ENCODE measurements at regions not wholly inside any gene's neighbourhood (a gene's known extent, or its start where the extent isn't known, plus 50 kb on each side); places are given as distances from the start of the nearest gene placed in this dataset.

DNA sequence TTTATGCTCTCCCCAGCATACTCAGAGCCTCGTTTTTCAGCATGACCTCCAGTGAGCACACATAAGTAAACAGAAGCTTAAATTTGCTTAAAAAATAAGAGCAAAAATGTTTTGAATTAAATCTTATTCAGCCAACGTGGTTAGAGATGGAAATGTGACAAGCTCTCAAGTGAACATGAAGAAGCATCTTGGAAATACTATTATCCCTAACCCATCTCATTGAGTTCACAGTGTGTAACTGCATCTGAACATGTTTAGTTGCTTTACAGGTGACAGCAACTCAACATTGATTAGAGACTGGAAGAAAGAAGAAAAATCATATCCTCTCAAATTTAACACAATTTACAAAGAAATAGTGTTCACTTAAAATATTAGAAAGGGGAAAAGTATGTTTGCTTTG is 1785.1 kb downstream of the MAT2B start:
- DNase-seq (ENCODE audit: low spot score) = no peak

DNA sequence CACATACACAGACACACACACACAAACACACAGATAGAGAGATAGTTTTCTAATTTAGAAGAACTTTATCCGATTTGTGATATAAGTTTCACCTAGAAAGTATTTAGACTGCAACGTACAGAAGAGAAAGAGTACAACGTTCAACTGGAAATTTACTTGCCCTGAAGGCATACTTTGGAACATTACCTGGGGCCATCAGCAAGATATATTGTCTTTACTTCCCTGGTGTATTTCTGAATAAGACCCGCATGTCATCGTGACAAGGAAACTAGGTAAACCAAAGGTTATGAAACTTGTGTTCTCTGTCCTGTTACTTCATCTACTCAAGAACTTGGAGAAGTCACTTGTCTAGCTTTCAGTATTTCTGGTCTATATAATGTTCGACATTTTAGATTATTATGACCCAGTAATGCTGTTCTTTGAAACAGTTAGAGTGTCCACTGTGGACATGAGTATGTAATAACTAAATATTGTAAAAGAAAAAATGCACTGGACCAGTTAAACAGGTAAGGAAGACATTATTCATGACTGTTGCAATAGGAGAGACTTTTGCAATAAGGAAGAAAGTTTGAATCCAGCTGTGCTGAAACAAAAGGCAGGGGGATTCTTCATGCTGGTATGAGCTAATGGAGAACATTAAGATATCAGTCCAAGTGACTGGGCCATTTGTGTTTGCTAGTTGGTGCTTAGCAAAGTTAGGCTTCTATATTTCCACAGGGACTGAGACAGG is 1791.1 kb downstream of the MAT2B start:
- no peak for DNase-seq (ENCODE audit: low spot score)

DNA sequence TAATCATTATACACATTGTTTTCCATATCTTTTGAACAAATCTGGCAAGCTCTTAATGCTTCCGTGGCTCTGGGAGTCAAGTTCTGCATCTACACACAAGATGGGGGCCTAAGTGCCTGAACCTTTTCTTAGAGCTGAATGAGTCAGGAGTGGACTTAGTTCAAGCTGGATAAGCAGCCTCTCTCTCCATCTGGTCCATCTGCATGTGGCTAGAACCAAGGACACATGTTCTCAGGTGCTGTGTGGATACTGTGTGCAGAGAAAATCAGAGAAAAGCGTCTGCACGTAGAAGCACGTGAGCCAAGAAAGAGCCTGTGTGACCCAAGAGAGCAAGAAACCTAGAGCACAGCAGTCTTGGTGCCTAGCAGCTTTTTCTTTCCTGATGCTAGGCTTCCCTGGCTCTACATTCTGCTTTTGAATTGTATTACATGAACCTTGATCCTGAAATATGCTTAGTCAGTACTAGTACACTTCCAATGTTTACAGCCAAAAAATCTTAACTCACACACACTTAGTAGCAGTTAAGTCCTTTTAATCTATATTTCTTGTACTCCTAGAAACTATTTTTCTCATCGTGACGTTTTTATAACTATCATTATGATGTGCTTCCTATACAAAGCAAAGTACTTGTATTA is 1798.9 kb downstream of the MAT2B start:
- DNase-seq (ENCODE audit: low spot score) = no peak

DNA sequence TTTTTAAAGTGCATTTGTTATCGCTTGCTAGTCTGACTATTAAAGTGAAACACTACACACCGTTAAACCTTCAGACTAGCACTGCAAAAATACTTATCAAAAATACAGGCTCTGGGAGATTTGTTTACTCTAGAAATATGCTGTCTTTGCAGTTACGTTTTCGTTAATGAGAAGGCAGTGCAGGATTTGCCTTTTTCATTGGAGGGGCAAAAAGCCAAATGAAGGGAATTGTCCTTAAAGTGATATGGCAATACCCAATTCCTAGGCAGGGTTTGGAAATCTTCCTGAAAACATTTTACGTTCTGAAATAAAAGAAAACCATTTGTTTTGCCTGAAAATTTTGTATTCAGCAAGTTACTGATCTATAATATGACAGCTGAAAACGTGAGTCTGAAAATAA is 1800.2 kb downstream of the MAT2B start:
- no peak for DNase-seq (ENCODE audit: low spot score)

DNA sequence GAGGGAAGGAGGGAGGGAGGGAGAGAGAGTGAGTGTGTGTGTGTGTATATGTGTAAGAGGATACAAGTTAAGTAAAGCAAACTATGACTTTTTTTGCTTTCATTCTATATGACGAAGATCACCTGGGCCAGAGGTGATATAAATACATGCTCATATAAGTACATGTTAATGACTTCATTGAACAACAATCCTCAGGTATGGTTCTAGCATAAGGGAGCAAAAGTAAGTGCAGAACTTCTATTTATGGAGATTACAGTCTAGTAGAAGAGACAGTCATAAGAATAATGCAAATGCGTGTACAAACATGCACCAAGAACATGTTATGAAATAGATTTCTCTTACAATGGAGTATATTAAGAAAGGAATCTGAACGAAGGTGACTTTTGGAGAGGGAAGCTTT is 1804.0 kb downstream of the MAT2B start:
- no peak for DNase-seq (ENCODE audit: low spot score)

DNA sequence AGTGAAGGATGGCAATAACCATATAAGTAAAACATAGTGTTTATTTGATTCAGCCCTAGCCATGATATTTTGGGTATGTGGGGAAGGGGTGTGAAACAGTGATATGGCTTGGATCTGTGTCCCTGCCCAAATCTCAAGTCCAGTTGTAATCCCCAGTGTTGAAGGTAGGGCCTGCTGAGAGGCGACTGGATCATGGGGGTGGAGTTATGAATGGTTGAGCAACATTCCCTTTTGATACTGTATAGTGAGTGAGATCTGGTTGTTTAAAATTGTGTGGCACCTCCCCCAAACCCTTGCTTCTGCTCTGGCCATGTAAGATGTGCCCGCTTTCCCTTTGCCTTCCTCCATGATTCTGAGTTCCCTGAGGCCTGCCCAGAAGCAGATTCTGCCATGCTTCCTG is 1804.6 kb downstream of the MAT2B start:
- no peak for DNase-seq (ENCODE audit: low spot score)

DNA sequence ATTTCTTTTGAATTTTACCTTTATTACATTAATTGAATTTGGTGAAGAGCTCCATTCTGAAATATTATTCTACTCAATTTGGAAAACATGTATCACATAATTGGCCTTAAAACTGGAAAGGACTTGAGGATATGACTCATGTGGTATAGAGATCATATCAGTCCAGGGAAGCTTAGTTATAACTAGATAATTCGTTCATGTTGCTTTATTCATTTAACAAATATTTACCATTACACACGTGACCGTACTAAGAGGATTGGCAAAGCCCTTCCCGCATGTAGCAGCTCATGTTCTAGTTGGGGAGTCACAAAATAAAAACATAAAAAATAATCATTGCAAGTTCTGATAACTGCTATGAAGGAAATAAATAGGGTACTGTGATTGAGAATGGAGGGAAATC is 1816.5 kb downstream of the MAT2B start:
- DNase-seq (ENCODE audit: low spot score) = no peak

DNA sequence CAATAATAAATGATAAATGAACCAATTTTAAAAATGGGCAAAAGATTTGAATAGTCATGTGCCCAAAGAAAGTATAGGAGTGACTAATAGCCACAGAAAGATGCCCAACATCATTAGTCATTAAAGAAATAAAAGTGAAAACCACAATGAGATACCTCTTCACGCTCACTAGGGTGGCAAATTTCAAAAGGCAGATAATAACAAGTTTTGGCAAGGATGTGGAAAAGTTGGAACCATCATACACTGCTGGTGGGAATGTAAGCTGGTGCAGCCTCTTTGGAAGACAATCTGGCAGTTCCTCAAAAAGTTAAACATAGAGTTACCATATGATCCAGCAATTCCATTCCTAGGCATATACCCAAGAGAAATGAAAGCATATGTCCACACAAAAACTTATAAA is 1819.8 kb downstream of the MAT2B start:
- DNase-seq (ENCODE audit: low spot score) = no peak

DNA sequence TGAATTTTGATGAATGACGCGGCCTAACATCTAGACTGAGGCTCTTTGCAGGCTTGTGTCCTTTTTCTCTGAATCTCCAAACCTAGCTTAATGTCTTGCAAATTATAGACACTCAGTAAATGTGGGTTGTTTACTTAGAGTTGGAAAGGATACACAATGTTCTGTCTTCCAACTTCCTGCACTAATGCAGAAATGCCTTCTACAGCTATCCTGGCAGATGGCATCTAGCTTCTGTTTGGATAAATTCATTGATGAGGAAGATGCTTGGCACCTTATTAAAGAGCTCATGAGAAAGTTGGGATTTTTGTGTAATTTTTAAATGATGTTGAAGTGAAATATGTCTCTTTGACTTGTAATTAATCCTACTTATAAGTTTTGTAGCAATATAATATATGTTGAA is 1822.2 kb downstream of the MAT2B start:
- DNase-seq (ENCODE audit: low spot score) = no peak

DNA sequence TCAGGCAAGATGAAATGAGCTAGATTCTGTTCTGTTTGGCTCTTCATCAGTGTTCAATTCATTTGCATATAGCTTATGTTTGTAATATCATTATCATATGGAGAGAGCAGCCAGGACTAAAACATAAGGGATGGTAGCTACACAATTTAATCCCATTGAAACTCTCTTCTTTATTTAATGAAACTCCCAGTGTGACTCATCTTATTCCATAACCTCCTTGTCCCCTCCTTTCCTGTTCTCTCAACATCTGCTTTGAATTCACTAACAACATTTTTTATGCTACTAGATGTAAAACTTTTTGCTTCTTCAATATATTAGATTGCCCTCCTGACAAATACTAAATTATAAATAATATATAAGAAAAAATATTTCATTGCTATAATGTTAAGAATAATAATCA is 1823.4 kb downstream of the MAT2B start:
- no peak for DNase-seq (ENCODE audit: low spot score)

DNA sequence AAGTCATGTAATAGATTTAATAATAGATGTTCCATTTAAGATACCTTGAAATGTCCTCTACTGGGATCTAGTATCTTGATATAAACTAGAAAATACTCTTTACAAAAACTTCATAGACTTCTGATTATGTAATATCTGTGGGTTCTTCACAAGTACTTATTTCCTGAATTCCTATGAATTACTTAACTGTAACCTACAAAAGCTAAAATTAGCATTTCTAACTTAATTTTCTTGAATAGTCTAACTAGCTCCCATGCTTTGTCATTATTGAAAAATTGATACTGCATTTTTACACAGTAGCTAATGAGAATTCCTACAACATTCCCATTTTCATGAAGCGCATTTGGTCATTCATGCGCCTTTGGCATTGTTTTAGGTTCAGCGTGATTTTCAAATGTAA is 1828.2 kb downstream of the MAT2B start:
- DNase-seq (ENCODE audit: low spot score) = no peak

DNA sequence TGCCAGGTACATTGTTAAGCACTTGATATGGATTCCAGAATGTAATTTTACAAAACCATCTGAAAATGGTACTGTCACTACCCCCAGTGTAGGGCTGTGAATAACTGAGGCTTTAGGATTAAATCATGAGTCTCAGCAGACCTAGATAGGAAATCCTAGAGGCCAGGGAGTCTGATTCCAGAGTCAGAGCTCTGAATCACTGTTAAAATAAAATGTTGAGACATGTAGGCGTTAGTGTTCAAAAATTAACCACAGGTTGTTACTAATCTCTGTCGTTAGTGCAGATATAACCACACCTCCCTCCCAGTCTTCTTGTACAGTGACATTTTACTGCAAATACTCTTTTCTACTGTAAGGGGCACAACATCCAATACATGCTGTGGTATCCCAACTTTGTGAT is 1828.8 kb downstream of the MAT2B start:
- DNase-seq (ENCODE audit: low spot score) = no peak

DNA sequence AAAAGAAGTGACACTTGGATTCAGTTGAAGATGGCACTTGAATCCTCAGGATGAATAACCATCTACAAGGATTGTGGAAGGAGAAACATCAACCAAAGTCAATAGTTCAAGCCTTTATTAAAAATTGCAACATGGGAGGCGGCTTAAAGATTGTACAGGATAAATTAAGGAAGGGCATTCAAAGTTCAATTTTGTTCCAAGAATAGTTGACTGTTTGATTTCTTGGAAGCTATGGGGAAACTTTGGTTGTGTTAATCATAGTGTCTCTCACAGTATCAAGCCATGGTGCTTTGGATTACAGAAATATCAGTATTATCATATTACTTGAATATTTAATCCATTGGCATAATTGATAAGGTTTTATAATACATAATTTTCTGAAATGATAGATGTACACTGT is 1844.3 kb downstream of the MAT2B start:
- DNase-seq (ENCODE audit: low spot score) = no peak

DNA sequence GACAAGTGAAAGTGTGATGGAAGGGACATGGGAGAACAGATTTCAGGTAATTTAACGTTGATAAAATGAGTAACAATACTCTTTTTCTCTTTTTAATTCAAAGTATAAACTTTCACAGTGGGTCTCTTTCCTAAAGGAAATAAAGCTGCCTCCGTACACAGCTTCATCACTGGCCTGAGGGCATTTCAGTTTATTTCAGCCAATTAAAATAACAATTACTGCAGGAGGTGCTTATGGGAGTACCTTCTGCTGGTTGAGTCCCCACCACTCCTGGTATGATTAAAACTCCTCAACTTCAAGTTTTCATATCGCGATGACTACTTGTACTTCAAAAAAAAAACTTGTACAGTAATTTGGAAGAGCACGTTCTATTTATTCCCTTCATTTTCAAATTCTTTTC is 1845.9 kb downstream of the MAT2B start:
- DNase-seq (ENCODE audit: low spot score) = no peak

DNA sequence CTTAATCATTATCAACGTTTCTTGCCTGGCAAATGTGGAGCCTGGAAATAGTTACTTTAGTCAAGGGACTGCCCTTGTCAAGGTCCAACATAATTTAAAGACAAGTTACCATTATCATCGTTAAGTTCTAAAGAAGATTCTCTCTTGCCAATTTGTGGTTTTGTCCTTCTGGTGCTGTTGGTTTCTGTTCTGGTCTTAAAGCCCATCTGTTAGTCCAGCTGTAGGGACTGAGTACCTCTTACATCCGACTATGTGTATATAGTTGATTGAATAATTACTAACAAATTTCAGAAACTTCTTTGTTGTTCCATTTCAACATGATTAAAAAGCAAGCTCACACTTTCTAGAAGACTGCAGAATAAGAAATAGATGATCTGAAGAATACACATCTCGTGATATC is 1854.9 kb downstream of the MAT2B start:
- no peak for DNase-seq (ENCODE audit: low spot score)

DNA sequence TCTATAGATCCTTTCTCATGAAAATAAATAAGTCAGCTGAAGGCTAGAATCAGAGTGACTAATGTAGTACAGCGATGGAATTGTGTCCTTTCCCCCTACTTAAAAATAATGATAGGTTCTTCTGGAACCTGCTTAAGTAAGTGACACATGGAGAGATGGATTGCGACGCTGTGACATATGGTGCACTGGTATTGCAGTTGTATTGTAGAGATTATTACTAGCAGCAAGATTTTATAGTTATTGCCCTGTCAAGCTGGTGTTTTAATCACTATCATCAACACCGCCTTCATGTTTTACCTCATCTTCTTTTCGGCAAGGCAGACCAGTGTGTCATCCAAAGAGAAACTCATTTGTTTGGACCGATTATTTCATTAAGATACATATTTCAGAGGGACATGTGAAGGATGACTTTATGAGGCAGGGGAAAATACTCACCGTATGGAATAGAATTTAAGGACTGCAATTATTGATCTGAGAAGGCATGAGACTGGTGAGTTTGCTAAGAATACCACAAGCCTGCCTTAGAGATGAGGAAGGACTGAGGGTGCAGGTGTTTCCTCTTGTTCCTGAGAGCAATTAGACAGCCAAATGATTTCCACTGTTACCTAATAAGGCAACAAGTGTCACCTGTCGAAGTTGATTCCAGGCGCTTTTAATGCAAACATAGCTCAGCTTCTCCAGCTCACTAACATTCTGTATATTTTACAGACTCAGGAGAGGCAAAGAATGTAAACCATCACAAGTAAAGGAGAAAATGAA is 1855.5 kb downstream of the MAT2B start:
- no peak for DNase-seq (ENCODE audit: low spot score)

DNA sequence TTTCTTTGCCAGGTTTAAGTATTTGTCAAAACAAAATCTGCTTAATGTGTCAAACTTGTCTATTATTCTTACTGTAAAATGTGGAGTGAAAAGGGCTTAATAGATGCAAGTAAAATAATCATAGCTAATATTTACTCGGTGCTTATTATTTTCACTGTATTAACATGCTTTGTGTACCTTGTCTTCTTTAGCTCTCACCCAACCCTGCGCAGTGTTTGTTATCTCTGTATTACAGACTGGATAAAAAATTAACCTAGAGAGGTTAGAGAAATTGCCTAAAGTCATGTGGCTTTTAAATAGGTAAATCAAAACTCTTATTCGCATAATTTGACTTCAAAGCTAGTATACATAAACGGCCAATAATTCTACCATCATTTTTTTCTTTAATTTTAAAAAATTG is 1864.8 kb downstream of the MAT2B start:
- no peak for DNase-seq (ENCODE audit: low spot score)

DNA sequence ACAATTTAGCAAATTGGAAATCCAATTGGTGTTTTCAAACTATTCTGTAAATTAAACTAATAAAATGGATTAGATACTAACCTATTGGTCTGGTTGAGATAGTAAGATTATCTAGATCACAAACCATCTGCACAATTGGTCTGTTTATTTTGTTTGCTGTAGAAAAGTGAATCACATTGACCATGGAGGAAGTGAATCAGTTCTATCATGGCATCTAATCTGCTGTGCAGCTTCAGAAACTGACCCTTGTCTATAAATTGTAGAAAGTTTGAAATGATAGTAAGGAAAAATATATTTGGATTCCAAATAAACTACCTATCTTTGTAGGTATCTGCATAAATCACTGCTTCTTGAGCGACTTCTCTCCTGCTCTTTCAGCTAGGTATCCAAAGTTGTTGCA is 1865.4 kb downstream of the MAT2B start:
- no peak for DNase-seq (ENCODE audit: low spot score)

DNA sequence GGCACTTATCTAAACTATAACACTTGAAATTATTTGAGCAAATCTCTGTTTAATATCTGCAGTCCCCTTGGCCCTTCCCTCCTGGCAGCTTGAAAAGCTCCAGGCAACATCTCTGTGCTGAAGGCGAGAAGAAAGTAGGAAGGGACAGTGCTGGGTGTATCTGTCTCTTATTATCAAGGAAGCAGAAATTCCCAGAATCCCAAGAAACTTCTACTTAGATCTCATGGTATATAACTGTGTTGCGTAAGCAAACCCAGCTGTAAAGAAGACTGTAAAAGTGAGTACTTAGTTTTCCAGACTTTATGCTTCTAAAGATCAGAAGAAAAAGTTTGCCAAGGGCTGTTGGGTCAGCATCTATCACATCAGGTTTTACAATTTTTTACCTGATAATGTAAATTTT is 1869.8 kb downstream of the MAT2B start:
- DNase-seq (ENCODE audit: low spot score) = no peak

DNA sequence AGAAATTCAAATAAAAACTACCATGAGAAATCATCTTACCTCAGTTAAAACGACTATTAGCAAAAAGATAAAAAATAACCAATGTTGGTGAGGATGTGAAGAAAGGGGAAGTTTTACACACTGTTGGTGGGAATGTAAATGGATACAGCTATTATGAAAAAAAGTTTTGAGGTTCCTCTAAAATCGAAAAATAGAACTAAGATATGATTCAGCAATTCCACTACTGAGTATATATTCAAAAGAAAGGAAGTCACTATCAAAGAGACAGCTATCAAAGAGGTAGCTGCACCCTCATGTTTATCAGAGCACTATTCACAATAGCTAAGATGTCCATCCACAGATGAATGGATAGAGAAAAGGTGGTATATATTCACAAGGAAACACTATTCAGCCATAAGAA is 1888.4 kb downstream of the MAT2B start:
- no peak for DNase-seq (ENCODE audit: low spot score)

DNA sequence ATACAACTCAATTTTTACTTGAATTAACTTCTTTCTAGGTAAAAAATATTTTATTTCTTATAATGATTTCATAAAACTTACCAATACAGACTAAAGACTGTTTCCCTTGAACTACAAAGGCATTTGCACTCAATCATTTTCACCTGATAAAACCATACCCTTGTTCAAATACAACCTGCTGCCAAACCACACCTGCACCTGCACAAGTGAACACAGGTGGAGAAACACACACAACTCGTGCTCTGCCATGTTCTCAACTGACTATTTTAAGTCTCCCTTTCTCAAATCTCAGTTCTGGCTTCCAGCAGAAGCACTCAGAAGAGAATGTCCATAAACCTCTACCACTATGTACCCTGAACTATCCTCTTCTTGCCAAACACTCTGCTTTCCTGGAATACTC is 1892.1 kb downstream of the MAT2B start:
- no peak for DNase-seq (ENCODE audit: low spot score)

DNA sequence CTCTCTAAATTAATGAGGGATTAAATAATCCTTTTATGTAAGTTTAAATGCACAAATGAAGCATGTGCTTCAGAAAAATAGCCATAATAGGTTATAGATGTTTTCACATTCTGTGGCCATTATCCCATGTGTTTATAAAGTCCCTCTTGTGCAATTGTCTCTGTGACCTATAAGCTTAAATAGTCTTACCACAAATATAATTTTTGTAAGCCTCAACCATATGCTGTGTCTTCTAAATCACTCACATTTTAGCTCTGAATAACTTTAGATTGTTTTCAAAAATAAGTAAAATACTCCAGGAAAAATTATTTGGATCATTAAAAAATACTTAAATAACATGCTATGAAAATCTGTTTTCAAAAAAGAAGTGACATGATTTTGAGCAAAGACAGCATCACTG is 1894.7 kb downstream of the MAT2B start:
- DNase-seq (ENCODE audit: low spot score) = no peak

DNA sequence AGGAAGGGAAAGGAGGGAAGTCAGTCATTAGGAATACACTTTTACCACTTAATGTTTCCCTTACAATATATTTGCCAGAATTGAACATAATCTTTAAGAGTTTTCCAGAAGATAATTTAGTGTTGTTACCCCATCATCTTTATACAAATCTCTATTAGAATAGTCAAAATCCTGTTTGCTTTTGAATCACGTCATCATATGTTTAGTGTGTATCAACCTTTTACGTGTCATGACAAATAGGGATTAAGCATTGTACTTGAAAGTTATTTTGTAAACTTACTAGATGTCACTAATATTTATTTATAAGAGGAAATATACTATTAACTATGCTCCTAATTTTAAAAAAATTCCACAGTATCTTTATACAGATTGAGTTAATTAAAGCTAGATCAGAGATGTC is 1899.5 kb downstream of the MAT2B start:
- DNase-seq (ENCODE audit: low spot score) = no peak

DNA sequence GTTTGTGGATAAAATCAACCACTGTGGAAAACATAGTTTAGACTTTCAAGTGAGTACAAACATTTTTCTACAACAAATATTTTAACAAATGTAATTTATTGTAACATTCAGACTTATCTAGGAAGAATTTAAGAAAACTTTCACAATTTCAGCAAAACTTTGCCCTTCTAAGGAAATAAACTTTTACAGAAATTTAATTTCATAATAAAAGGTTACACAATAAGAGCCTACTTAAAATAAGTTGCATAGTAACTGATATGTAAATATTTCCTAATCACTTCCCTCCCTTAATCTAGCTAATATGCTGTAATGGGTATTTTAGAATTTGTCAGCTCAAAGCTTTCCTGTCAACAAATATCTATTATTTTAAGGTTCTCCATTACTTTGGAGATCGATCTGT is 1899.9 kb downstream of the MAT2B start:
- DNase-seq (ENCODE audit: low spot score) = no peak

Measured in NAMALWA (cell line).